GM12892 (cell line): ENCODE measurements at regions not wholly inside any gene's neighbourhood (a gene's known extent, or its start where the extent isn't known, plus 50 kb on each side); places are given as distances from the start of the nearest gene placed in this dataset.

Experiments used
- POLR2A ChIP-seq: IDR thresholded peaks from 2 replicates; pipeline ENCODE4 v1.6.1; 2011; ENCODE audit warnings: low read depth, low read length, control low read depth
- POLR2AphosphoS5 ChIP-seq: IDR thresholded peaks from 2 replicates; pipeline ENCODE4 v1.6.1; 2011; ENCODE audit warnings: low read depth, low read length, control low read depth
- TAF1 ChIP-seq: IDR thresholded peaks from 2 replicates; pipeline ENCODE4 v1.6.1; 2011; ENCODE audit warnings: low read depth, mild to moderate bottlenecking, control low read depth, low read length, borderline replicate concordance

GRCh38 chr20:4471221-4471620 is 215.0 kb upstream of the PRNP start:
- TF ChIP-seq POLR2AphosphoS5: no peak
- no peak for TF ChIP-seq POLR2A
- TF ChIP-seq TAF1: no peak
